ENCODE measurements at regions not wholly inside any gene's neighbourhood (a gene's known extent, or its start where the extent isn't known, plus 50 kb on each side); places are given as distances from the start of the nearest gene placed in this dataset.

DNA sequence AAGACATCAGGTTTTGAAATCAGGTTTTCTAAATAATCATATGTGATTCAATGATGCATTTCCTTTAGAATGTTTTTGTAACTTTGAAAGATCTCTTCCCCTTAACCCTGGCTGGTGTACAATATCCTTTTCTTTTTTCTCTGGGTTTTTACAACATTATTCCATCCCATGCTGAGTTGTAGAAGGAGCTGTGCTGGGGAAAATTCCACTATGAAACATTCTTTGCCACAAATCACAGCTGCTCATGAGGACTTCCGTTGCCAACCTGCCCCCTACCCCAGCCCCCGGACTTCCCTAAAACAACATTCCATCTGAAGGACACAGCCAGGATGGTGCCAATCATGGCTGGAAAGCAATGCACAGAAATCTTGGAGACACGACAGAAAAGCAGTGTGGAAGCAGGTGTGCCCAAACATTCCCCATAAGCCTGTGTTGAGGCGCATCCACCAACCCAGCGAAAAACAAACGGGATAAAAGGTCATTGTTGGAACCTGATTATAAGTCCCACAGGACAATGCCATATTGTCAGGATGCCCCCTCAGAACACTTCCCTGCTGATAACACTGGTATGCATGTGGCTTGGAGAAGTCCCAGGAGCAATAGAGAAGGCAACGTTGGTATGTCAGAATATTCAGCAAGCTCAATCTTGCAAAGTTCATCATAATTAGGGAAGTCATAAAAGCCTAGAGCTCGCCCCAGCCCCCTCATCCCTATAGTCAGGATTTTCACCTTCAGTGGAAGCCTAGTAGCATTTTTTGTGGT, 475.0 kb downstream of the HS3ST3B1 start:
- Histone ChIP-seq H3K79me2 (ENCODE audit: low read depth) (no peaks in the 10 kb centered on the region), H3K27ac (no peak overlapping the region)
- no peaks in the 10 kb centered on the region for H3K36me3 Mint-ChIP-seq

DNA sequence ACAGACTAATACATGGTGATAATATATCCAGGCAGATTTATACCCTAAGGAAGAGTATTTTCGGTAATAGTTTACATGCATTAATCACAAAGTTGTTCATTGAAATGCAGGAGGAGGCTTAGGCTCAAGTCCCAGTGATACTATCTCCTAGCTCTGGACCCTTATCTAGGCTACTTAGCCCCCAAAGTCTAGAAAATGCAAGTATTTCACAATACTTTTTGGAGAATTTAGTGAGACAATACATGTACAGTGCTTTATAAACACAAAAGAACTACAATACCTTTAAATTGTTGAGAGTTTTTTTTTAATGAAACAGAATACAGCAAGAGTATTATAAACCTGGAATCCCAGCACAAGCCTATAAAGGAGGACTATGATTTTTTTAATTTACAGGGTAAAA, 473.9 kb downstream of the HS3ST3B1 start:
- no peaks in the 10 kb centered on the region for H3K36me3 ChIP-seq
- H3K79me2 ChIP-seq (ENCODE audit: low read depth) = no peaks in the 10 kb centered on the region
- H3K4me2 ChIP-seq = no peak overlapping the region
- no peak for DNase-seq (ENCODE audit: low spot score)
- Mint-ChIP-seq H3K4me1 (peaks cover 28% of the 10 kb centered on the region), H3K4me3 (no peak overlapping the region), H3K27me3 (ENCODE audit: insufficient read depth, low read depth) (peaks cover 2% of the 10 kb centered on the region), H3K27ac (no peak overlapping the region), H3K9me3 (peaks cover 20% of the 10 kb centered on the region), H3K36me3 (no peaks in the 10 kb centered on the region)
- no peak overlapping the region for H2AFZ ChIP-seq (replicated peaks)
- H3K9me3 ChIP-seq (ENCODE audit: low read depth) = no peaks in the 10 kb centered on the region
- no peak overlapping the region for H3K27ac ChIP-seq
- H3F3A ChIP-seq (ENCODE audit: low read depth) = peaks cover 2% of the 10 kb centered on the region
- H4K20me1 ChIP-seq (ENCODE audit: low read depth) = no peaks in the 10 kb centered on the region
- no peaks in the 10 kb centered on the region for H3K27me3 ChIP-seq
- TF ChIP-seq EZH2 (IDR thresholded peaks at IDR 0.05) = no peak
- no peak for TF ChIP-seq EZH2phosphoT487 (IDR thresholded peaks at IDR 0.05)
- TF ChIP-seq CTCF (IDR thresholded peaks at IDR 0.05) = no peak
- H3K4me1 ChIP-seq = peaks cover 11% of the 10 kb centered on the region
- H3K9ac ChIP-seq = no peak overlapping the region
- no peak overlapping the region for H3K4me3 ChIP-seq

More for the DNA sequence above, 475.0 kb downstream of the HS3ST3B1 start:
- no peaks in the 10 kb centered on the region for H3K36me3 ChIP-seq
- H3K4me2 ChIP-seq = no peak overlapping the region
- Mint-ChIP-seq H3K4me3 (no peak overlapping the region), H3K27me3 (ENCODE audit: insufficient read depth, low read depth) (peaks cover 2% of the 10 kb centered on the region), H3K9me3 (peaks cover 20% of the 10 kb centered on the region), H3K4me1 (peaks cover 39% of the 10 kb centered on the region), H3K27ac (peak overlapping the region; percentile 67)
- H3K4me3 ChIP-seq = no peak overlapping the region
- H4K20me1 ChIP-seq (ENCODE audit: low read depth) = no peaks in the 10 kb centered on the region
- DNase-seq (ENCODE audit: low spot score) = no peak
- H3K27me3 ChIP-seq = no peaks in the 10 kb centered on the region
- peaks cover 13% of the 10 kb centered on the region for H3F3A ChIP-seq (ENCODE audit: low read depth)
- H2AFZ ChIP-seq (replicated peaks) = no peak overlapping the region
- TF ChIP-seq EZH2 (IDR thresholded peaks at IDR 0.05) (no peak), EZH2phosphoT487 (IDR thresholded peaks at IDR 0.05) (no peak), CTCF (IDR thresholded peaks at IDR 0.05) (no peak)
- H3K9ac ChIP-seq = no peak overlapping the region
- no peaks in the 10 kb centered on the region for H3K9me3 ChIP-seq (ENCODE audit: low read depth)
- peaks cover 23% of the 10 kb centered on the region for H3K4me1 ChIP-seq

DNA sequence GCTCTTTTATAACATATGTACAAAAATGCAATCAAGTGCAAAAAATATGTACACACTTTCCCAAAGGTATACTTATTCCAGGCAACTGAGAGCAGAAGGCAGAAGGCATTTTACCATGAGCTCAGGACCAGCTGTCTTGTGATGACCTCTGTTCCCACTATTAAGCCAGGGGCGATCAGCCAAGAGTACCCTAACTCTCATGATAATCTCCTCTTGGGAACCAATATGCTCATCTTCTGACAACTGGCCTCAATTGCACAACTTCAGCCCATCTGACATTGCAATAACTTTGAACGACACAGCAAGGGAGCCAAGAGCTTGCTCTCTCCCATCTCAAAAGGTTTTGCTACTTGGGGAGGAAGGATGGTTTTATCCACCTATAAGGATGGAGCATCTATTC, 471.9 kb downstream of the HS3ST3B1 start:
- H3K27me3 Mint-ChIP-seq (ENCODE audit: insufficient read depth, low read depth) = peaks cover 2% of the 10 kb centered on the region
- Histone ChIP-seq H3K4me1 (peaks cover 7% of the 10 kb centered on the region), H2AFZ (replicated peaks) (no peak overlapping the region), H3K79me2 (ENCODE audit: low read depth) (no peaks in the 10 kb centered on the region), H3K4me3 (no peak overlapping the region), H3K9ac (no peak overlapping the region), H3K27ac (no peak overlapping the region), H3K9me3 (ENCODE audit: low read depth) (no peaks in the 10 kb centered on the region), H4K20me1 (ENCODE audit: low read depth) (no peaks in the 10 kb centered on the region), H3K27me3 (no peaks in the 10 kb centered on the region), H3K4me2 (no peak overlapping the region), H3F3A (ENCODE audit: low read depth) (no peaks in the 10 kb centered on the region), H3K36me3 (no peaks in the 10 kb centered on the region)
- H3K4me3 Mint-ChIP-seq = no peak overlapping the region
- DNase-seq (ENCODE audit: low spot score) = no peak
- peaks cover 26% of the 10 kb centered on the region for H3K9me3 Mint-ChIP-seq
- no peak for TF ChIP-seq EZH2 (IDR thresholded peaks at IDR 0.05)
- no peak for TF ChIP-seq EZH2phosphoT487 (IDR thresholded peaks at IDR 0.05)
- TF ChIP-seq CTCF (IDR thresholded peaks at IDR 0.05) = no peak
- no peaks in the 10 kb centered on the region for H3K36me3 Mint-ChIP-seq
- H3K4me1 Mint-ChIP-seq = peaks cover 12% of the 10 kb centered on the region
- H3K27ac Mint-ChIP-seq = no peak overlapping the region
